Prostate gland (tissue), 2 donors: ENCODE measurements at regions not wholly inside any gene's neighbourhood (a gene's known extent, or its start where the extent isn't known, plus 50 kb on each side); places are given as distances from the start of the nearest gene placed in this dataset.

Experiments used
- CTCF ChIP-seq, 4 experiments: fragments of 200-600 bp in 2 of 4; fragments of 450-650 bp in 2 of 4; sonication (generic) in 2 of 4; IDR thresholded peaks; 1 replicate in 3 of 4; 2 replicates in 1 of 4; pipeline ENCODE4 v1.5.1; 2016 to 2019; ENCODE audit warnings: antibody characterized with exemption in 4 of 4, mild to moderate bottlenecking in 2 of 4, moderate library complexity in 2 of 4
- POLR2A ChIP-seq: fragments of 450-650 bp; IDR thresholded peaks from one replicate; pipeline ENCODE4 v1.6.1; 2016; ENCODE audit warnings: antibody characterized with exemption, mild to moderate bottlenecking
- POLR2AphosphoS5 ChIP-seq: sonication (generic); formaldehyde crosslinking; IDR thresholded peaks from one replicate; pipeline ENCODE4 v1.6.1; 2017; ENCODE audit warnings: antibody characterized with exemption

- TF ChIP-seq CTCF (IDR thresholded peaks at IDR 0.05) (no peak), POLR2A (no peak), POLR2AphosphoS5 (no peak)
Measured at GRCh38 chr9:134987376-134987775, 69.7 kb upstream of the FCN1 start.
